Stimulated activated CD4-positive, alpha-beta T cell treated with anti-CD3 and anti-CD28 coated beads, Interleukin-1b, Interleukin-23, amount 100 ng/mL, for 24 hours (primary cell): ENCODE measurements at regions not wholly inside any gene's neighbourhood (a gene's known extent, or its start where the extent isn't known, plus 50 kb on each side); places are given as distances from the start of the nearest gene placed in this dataset.
"Not testable (repeated sequence)": the region's sequence is repeated elsewhere in the genome, so short reads cannot be mapped to it uniquely, and the experiment has no call there.

Experiments
- DNase-seq, 4 experiments: peaks; one replicate each; pipeline ENCODE4 v3.0.0-alpha.2; 2020; ENCODE audit warnings: low read depth in 4 of 4, low spot score in 1 of 4

- DNase-seq: no peak
Measured at GRCh38 chr22:47323518-47323917, 561.1 kb downstream of the TBC1D22A start.

- no peak for DNase-seq
Measured at GRCh38 chr22:47322854-47323253, 560.4 kb downstream of the TBC1D22A start.

GRCh38 chr22:47320560-47320959, 558.1 kb downstream of the TBC1D22A start:
- no peak for DNase-seq

- no peak for DNase-seq
Measured at GRCh38 chr22:47318041-47318737, 555.7 kb downstream of the TBC1D22A start.

GRCh38 chr22:47315862-47316419, 553.5 kb downstream of the TBC1D22A start:
- no peak for DNase-seq

GRCh38 chr22:47310601-47311000, 548.2 kb downstream of the TBC1D22A start:
- DNase-seq: no peak

GRCh38 chr22:47309946-47310345, 547.5 kb downstream of the TBC1D22A start:
- DNase-seq: no peak

- no peak for DNase-seq
Measured at GRCh38 chr22:47309476-47309875, 547.0 kb downstream of the TBC1D22A start.

GRCh38 chr22:47308886-47309285, 546.4 kb downstream of the TBC1D22A start:
- no peak for DNase-seq

GRCh38 chr22:47307822-47308221, 545.4 kb downstream of the TBC1D22A start:
- no peak for DNase-seq

- DNase-seq: no peak
Measured at GRCh38 chr22:47307326-47307725, 544.9 kb downstream of the TBC1D22A start.

GRCh38 chr22:47304854-47305253, 542.4 kb downstream of the TBC1D22A start:
- DNase-seq: no peak

GRCh38 chr22:47304191-47304831, 541.9 kb downstream of the TBC1D22A start:
- no peak for DNase-seq

GRCh38 chr22:47303161-47303890, 540.9 kb downstream of the TBC1D22A start:
- no peak for DNase-seq

- not testable (repeated sequence) for DNase-seq
Measured at GRCh38 chr22:47302587-47302986, 540.1 kb downstream of the TBC1D22A start.

- DNase-seq: no peak
Measured at GRCh38 chr22:47301820-47302475, 539.5 kb downstream of the TBC1D22A start.

GRCh38 chr22:47300698-47301405, 538.4 kb downstream of the TBC1D22A start:
- no peak for DNase-seq

GRCh38 chr22:47299863-47300697, 537.6 kb downstream of the TBC1D22A start:
- no peak for DNase-seq

GRCh38 chr22:47299211-47299862, 536.9 kb downstream of the TBC1D22A start:
- no peak for DNase-seq
